ENCODE measurements at regions not wholly inside any gene's neighbourhood (a gene's known extent, or its start where the extent isn't known, plus 50 kb on each side); places are given as distances from the start of the nearest gene placed in this dataset.

DNA sequence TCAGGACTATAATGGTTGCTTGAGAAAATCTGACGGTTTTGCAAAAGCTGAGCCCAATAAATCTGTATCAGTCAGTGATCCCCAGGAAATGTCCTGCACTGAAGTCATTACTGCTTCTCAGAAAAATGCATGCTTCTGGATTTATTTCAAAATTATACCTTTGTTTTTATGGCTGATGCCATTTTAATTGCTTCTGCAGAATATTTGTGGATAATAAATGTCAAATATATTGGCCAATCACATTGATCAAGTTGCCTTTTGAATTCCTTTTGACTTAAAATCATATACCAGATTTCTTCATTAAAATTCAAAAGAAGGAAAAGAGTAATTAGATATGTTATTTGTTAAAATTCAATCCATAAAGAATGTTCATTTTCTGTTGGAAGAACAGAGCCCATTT, 842.9 kb upstream of the ADGRL4 start:
- TF ChIP-seq GABPA (IDR thresholded peaks at IDR 0.05; ENCODE audit: low read depth) (no peak), POLR2AphosphoS5 (IDR thresholded peaks at IDR 0.05; ENCODE audit: low read depth) (no peak)
